Mononuclear cell (primary cell): ENCODE measurements at regions not wholly inside any gene's neighbourhood (a gene's known extent, or its start where the extent isn't known, plus 50 kb on each side); places are given as distances from the start of the nearest gene placed in this dataset.
"Not testable (repeated sequence)": the region's sequence is repeated elsewhere in the genome, so short reads cannot be mapped to it uniquely, and the experiment has no call there.

ENCODE experiments used
- H3K27me3 ChIP-seq: 2 replicates; pipeline ENCODE4 v1.6.0; 2011; ENCODE audit warnings: low read length, control low read depth; ENCODE audit not compliant: insufficient read depth
- H3K4me1 ChIP-seq: 2 replicates; pipeline ENCODE4 v1.5.1; 2011; ENCODE audit warnings: mild to moderate bottlenecking, low read length, control low read depth; ENCODE audit not compliant: insufficient read depth
- H3K4me3 ChIP-seq: 2 replicates; pipeline ENCODE4 v1.5.1; 2011; ENCODE audit warnings: mild to moderate bottlenecking, low read length, moderate library complexity
- H3K9me3 ChIP-seq: 2 replicates; pipeline ENCODE4 v1.5.1; 2011; ENCODE audit warnings: low read depth, mild to moderate bottlenecking, control low read depth, low read length

- Histone ChIP-seq H3K27me3 (no peaks in the 10 kb centered on the region), H3K4me3 (no peak overlapping the region), H3K4me1 (no peaks in the 10 kb centered on the region), H3K9me3 (no peaks in the 10 kb centered on the region)
Observed at GRCh38 chr12:34604227-34604626, 581.9 kb downstream of the ALG10 start.

- H3K4me1 ChIP-seq: no peaks in the 10 kb centered on the region
- no peak overlapping the region for H3K4me3 ChIP-seq
- no peaks in the 10 kb centered on the region for H3K27me3 ChIP-seq
- no peaks in the 10 kb centered on the region for H3K9me3 ChIP-seq
Observed at GRCh38 chr12:34604631-34605509, 582.6 kb downstream of the ALG10 start.

- Histone ChIP-seq H3K27me3 (no peaks in the 10 kb centered on the region), H3K4me3 (no peak overlapping the region), H3K9me3 (no peaks in the 10 kb centered on the region), H3K4me1 (no peaks in the 10 kb centered on the region)
Observed at GRCh38 chr12:34605510-34605887, 583.2 kb downstream of the ALG10 start.

DNA sequence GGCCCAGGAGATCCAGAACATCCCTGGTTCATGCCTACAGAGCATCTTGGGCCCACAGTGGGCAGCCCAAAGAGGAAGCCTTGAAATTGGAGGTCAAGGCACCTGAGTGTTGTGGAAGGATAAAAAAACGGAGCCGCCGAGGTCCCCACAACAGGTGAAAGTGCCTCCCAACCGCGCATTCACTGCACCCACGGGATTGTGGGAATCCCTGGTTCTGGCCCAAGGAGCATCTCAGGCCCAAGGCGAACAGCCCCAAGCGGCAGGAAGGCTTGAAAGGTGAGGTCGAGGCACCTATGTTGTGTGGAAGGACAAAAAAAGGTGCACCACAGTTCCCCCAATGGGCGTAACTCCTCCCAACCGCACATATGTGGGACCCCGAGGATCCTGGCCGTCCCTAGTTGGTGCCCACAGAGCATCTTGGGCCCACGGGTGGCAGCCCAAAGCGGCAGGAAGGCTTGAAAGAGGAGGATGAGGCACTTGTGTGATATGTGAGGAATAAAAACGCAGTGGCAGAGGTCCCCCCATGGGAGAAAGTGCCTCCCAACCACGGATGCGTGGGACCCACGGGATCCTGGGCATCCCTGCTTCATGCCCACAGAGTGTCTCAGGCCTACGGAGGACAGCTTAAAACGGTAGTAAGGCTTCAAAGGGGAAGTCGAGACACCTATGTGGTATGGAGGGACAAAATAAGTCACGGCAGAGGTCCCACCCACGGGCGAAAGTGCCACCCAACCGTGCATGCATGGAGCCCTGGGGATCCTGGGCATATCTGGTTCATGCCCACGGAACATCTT, 583.9 kb downstream of the ALG10 start:
- Histone ChIP-seq H3K9me3 (no peaks in the 10 kb centered on the region), H3K4me3 (no peak overlapping the region), H3K27me3 (no peaks in the 10 kb centered on the region), H3K4me1 (no peaks in the 10 kb centered on the region)

DNA sequence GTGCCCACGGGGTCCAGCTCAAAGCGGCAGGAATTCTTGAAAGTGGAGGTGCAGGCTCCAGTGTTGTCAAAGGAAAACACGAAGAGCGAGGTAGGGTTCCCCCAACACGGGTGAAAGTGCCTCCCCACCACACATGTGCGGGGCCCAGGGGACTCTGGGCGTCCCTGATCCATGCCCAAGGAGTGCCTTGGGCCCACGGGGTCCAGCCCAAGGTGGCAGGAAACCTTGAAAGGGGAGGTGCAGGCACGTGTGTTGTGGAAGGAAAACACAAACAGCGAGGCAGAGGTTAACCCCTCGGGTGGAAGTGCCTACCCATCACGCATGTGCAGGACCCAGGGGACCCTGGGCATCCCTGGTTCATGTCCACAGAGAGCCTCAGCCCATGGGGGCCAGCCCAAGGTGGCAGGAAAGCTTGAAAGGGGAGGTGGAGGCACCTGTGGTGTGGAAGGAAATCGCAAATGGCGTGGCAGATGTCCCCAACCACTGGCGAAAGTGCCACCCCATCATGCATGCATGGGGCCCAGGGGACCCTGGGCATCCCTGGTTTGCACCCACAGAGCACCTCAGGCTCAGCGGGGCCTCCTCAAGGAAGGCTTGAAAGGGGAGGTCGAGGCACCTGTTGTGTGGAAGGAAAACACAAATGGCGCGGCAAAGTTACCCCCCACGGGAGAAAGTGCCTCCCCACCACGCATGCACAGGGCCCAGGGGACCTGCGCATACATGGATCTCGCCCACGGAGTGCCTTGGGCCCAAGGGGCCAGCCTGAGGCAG, 584.6 kb downstream of the ALG10 start:
- Histone ChIP-seq H3K9me3 (no peaks in the 10 kb centered on the region), H3K27me3 (no peaks in the 10 kb centered on the region), H3K4me3 (no peak overlapping the region), H3K4me1 (no peaks in the 10 kb centered on the region)

DNA sequence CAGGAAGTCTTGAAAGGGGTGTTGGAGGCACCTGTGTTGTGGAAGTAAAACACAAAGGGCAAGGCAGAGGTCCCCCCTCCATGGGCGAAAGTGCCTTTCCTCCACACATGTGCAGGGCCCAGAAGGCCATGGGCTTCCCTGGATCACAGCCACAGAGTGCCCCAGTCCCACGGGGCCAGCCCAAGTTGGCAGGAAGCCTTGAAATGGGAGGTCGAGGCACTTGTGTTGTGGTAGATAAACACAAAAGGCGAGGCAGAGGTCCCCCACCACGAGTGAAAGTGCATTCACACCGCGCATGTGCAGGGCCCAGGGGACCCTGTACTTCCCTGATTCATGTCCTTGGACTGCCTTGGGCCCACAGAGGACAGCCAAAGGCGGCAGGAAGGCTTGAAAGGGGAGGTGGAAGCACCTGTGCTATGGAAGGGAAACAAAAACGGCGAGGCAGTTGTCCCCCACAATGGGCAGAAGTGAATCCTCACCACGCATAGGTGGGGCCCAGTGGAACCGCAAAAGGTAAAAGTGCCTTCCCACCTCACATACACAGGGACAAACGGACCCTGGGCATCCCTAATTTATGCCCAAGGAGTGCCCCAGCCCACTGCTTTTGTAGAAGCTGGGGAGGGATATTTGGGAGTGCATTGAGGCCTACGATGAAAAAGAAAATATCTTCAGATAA, 585.4 kb downstream of the ALG10 start:
- H3K9me3 ChIP-seq: no peaks in the 10 kb centered on the region
- no peaks in the 10 kb centered on the region for H3K27me3 ChIP-seq
- H3K4me1 ChIP-seq: no peaks in the 10 kb centered on the region
- no peak overlapping the region for H3K4me3 ChIP-seq

GRCh38 chr12:34613988-34614387, 591.7 kb downstream of the ALG10 start:
- H3K9me3 ChIP-seq: peaks cover 40% of the 10 kb centered on the region
- not testable (repeated sequence) for H3K27me3 ChIP-seq, H3K4me3 ChIP-seq

GRCh38 chr12:34625116-34625515, 602.8 kb downstream of the ALG10 start:
- H3K27me3 ChIP-seq: no peaks in the 10 kb centered on the region
- no peak overlapping the region for H3K4me3 ChIP-seq
- H3K9me3 ChIP-seq: no peaks in the 10 kb centered on the region
- no peaks in the 10 kb centered on the region for H3K4me1 ChIP-seq

More at GRCh38 chr12:34613988-34614387, 591.7 kb downstream of the ALG10 start:
- not testable (repeated sequence) for H3K4me1 ChIP-seq

DNA sequence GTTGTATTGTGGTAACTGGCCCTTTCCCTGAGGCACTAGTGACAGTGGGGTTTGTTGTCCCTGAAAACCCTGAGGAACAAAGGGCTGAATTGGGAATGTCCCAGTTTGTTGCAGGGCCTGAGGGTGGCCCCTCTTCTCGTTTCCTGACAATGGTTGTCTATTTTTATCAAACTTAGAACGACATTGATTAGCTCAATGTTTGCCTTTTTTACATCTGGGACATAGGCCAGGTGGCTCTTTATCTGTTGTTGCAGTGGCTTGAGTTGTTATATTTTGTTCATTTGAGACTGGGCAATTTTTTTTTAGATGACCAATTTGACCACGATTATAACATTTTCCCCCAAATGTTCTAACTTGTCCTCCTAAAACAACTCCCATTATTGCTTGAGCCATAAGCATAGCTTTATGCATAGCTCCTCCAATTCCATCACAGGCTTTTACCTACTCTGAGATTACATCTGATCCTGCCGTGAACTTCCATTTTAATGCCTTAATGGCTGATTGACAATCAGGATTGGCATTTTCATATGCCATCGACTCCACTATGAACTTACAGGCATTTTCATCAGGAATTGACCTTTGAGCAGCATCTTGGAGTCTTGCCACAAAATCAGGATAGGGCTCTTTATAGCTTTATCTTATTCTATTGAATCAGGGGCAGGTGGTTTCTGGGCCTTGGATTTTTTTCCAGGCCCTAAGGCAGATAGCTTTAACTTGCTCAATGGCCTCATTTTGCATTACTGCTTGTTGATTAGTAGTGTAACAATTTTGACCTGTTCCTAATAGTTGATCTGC, 604.3 kb downstream of the ALG10 start:
- Histone ChIP-seq H3K4me3 (no peak overlapping the region), H3K27me3 (no peaks in the 10 kb centered on the region), H3K4me1 (no peaks in the 10 kb centered on the region), H3K9me3 (no peaks in the 10 kb centered on the region)
